ENCODE measurements at regions not wholly inside any gene's neighbourhood (a gene's known extent, or its start where the extent isn't known, plus 50 kb on each side); places are given as distances from the start of the nearest gene placed in this dataset.

DNA sequence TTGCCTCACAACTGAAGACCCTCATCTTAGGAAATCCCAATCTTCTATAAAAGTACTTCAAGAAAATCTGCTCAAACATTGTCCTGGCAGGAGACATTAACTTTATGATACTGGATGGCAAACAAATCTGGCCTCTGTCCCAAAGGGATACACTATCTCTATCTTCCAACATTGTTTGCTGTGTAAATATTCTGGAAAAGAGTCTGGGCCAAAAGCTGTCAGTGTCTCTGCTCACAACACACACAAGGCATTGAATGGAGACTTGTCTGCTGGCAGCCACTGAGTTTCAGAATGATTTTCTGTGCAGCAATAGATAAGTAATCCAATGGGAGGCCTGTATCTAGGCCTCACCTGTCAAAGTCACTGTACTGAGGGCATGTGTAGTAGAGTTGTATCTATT, 471.1 kb downstream of the DMAC1 start:
- TF ChIP-seq GATA2 (IDR thresholded peaks at IDR 0.05; ENCODE audit: low read depth, low read length) (no peak), GATA3 (IDR thresholded peaks at IDR 0.05; ENCODE audit: low read depth, low read length) (no peak)

Measured in SH-SY5Y (cell line).